NCI-H1694 (cell line): ENCODE measurements at regions not wholly inside any gene's neighbourhood (a gene's known extent, or its start where the extent isn't known, plus 50 kb on each side); places are given as distances from the start of the nearest gene placed in this dataset.
"Not testable (repeated sequence)": the region's sequence is repeated elsewhere in the genome, so short reads cannot be mapped to it uniquely, and the experiment has no call there.

Source experiments
- DNase-seq: peaks from one replicate; lab custom pipeline; 2025; lab: John Stamatoyannopoulos, UW

GRCh38 chr3:17836092-17836491, 93.7 kb upstream of the TBC1D5 start:
- no peak for DNase-seq

DNA sequence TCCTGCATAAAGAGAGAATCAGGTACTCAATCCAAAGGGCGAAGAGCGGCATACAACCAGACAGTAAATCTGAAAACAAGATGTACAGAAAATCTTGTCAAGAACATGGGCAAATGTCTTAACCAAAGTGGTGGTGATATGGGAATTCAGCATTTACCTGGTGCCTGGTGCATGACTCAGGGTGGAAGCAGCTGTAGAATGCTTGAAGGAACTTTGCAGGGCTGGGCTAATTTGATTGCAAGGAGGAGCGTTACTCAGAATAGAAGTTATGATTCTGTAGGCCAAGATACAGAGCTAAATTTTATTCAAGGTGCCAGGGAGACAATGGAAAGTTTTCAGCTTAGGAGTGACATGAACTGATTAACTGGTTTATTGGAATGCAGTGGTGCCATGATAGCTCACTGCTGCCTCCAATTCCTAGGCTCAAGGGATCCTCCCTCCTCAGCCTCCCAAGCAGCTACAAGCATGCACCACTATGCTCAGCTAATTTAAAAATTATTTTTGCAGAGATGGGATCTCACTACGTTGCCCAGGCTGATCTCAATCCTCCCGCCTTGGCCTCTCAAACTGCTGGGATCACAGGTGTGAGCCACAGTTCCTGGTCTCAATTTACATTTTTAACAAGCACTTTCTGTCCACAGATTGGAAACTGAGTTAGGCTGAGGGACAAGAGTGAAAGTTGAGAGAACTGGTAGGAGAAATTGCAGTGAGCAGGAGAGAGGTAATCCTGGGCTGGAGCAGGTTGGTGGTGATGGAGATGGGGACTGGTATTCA, 91.5 kb upstream of the TBC1D5 start:
- DNase-seq = no peak

- no peak for DNase-seq
Measured at GRCh38 chr3:17832016-17832415, 89.6 kb upstream of the TBC1D5 start.

GRCh38 chr3:17831366-17831765, 88.9 kb upstream of the TBC1D5 start:
- no peak for DNase-seq

DNA sequence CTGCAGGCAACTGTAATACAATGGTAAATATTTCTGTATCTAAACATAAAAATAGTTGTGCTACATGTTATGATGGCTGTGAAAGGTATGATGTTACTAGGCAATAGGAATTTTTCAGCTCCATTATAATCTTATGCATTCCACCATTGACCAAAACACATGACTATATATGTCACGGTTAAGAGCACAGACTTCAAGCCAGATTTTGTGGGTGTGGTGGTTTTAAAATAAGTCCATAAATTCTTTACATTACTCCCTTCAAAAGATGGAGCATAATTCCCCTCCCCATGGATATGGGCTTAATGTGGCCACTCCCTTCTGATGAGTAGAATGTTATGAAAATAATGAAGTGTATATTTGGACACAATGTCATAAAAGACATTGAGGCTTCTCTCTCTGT, 88.4 kb upstream of the TBC1D5 start:
- DNase-seq = no peak

GRCh38 chr3:17828388-17828787, 86.0 kb upstream of the TBC1D5 start:
- DNase-seq = no peak

GRCh38 chr3:17825298-17825697, 82.9 kb upstream of the TBC1D5 start:
- no peak for DNase-seq

DNA sequence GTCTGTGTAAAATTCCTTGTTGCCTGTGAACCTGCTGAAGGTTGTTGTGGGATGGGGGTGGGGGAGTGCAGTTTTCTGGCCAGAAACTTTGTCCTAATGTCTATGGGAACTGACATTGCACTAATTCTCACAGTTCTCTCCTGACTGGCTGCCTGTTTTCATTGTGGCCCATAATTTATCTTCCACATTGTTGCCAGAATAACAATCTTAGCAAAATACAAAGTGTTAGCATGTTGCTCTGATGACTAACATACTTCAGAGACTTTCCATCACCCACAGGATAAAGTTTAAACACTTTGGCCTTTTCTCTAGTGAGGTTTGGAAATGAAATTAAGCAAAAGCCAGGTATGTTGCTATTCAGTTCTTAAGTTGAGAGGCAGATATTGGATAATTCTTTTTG, 81.4 kb upstream of the TBC1D5 start:
- DNase-seq = no peak

DNA sequence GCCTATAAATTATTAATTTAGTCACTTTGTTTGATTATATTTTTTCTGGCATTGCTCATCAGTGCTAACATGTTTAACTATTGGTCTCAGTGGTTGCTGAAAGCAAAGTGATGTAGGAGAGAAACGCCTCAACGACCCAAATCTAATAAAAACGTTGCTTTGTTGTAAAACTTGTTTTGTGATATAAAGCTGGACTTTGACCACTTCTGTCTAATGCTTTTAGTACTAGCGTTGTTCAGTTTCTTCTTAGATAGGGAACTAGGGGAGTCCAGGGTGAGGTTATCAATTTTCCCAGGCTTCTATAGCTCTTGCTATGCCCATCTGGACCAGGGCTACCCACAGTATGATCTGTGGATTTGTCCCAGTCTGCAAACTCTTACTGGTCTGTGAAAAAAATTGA, 80.6 kb upstream of the TBC1D5 start:
- no peak for DNase-seq

GRCh38 chr3:17820704-17821103, 78.3 kb upstream of the TBC1D5 start:
- no peak for DNase-seq

DNA sequence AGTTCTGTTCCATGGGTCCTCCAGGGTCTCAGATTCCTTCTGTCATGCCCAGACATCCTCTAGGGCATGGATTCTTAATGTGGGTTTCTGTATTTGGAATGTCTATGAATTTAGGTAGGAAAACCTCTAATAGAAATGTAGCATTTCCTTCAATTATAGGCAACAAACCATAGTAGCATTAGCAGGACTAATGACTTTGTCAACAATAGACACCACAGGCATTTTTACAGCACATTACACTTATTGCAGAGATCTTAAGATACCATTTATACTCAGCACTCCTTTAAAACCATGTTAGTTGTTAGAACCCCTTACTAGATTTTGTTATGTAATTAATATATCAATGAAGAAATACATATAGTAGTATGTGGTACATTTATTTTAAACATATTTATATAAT, 77.8 kb upstream of the TBC1D5 start:
- DNase-seq = no peak

GRCh38 chr3:17817973-17818372, 75.5 kb upstream of the TBC1D5 start:
- DNase-seq = not testable (repeated sequence)

DNA sequence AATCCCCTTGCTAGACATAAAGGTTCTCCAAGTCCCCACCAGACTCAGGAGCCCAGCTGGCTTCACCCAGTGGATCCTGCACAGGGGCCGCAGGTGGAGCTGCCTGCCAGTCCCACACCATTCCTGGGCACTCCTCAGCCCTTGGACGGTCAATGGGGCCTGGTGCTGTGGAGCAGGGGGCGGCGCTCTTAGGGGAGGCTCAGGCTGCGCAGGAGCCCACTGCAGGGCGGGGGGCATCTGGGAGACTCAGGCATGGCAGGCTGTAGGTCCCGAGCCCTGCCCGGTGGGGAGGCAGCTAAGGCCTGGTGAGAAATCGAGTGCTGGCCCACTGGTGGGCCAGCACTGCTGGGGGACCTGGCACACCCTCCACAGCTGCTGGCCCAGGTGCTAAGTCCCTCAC, 75.1 kb upstream of the TBC1D5 start:
- no peak for DNase-seq

- not testable (repeated sequence) for DNase-seq
Measured at GRCh38 chr3:17816839-17817238, 74.4 kb upstream of the TBC1D5 start.

DNA sequence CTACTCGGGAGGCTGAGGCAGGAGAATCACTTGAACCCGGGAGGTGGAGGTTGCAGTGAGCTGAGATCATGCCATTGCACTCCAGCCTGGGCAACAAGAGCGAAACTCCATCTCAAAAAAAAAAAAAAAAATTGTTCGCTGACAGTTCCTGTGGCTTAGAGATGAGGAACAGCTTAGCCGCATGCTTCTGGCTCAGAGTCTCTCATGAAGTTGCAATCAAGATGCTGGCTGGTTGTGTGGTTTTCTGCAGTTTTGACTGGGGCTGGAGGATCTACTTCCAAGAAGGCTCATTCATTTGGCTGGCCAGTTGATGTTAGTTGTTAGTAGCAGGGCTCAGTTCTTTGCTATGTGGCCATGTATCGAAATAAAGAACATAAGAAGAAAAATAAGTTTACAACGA, 69.9 kb upstream of the TBC1D5 start:
- DNase-seq = not testable (repeated sequence)

- no peak for DNase-seq
Measured at GRCh38 chr3:17811646-17812045, 69.2 kb upstream of the TBC1D5 start.

DNA sequence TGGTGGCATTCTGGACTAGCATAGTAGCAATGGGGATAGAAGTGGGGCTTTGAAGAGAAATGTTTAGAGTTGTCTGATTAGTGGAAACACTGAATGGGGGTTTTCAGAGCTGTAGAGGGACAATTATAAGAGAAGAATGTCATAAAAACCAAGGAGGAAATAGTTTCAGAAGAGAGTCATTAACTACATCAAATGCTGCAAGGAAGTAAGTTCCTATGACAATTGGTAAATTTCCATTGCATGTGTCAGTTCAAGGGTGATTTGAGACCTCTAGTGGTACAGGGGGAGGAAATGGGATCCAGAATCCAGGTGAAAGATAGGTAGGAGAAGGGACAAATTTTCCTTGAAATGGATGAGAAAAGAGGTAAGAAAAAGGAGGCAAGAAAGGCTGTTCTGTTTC, 68.3 kb upstream of the TBC1D5 start:
- DNase-seq = no peak

DNA sequence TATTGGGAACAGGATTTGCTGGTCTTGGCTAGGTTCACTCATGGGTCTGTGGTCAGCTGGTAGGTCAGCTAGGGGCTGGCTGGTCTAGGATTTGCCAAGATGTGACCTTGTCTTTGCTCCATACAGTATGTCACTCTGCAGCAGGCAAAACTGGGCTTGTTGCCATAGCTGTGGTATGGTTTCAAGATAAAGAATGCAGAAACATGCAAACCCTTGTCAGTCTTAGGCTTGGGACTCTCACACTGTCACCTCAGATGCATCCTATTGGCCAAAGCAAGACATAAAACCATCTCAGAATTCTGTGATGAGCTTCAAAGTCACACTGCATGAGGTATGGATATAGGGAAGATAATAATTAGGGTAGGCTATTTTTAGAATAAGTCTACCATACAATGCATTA, 66.6 kb upstream of the TBC1D5 start:
- no peak for DNase-seq

- DNase-seq = no peak
Measured at GRCh38 chr3:17806876-17807275, 64.4 kb upstream of the TBC1D5 start.

DNA sequence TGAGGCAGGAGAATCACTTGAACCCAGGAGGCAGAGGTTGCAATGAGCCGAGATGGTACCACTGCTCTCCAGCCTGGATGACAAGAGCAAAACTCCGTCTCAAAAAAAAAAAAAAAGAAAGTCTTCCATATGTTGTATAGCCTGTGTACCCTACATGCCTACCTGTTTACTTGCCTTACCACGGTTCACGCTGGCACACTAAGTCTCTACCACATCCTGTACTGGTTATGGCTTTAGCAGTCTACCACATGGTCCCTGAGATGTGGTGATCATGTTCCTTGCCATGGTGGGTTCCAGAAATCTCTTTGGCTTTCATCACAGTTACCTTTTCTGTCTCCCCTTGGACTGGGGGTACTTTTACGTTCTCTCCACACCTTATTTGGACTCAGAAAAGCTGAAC, 63.8 kb upstream of the TBC1D5 start:
- no peak for DNase-seq

DNA sequence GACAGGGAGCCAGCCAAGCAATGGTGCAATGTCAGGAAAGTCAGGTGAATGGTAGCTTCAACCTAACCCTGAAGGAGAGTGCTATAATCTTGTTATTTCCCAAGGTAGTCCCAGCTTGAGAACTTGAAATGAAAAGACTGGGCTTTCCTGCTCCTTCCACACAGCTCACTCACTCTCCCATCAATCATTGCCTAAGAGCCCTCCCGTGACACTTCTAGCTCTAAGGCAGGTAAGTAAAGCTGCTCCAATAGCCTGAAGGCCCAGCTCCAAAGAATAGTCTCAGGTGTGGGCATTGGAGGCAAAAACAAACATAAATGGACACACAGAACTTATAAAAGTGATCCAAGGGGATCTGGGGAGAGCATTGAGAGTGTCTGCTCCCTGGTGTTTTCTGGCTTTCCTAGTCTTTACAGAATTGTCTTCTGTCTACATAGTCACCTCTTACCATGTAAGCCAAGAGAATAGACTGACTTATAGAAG, 63.1 kb upstream of the TBC1D5 start:
- no peak for DNase-seq

DNA sequence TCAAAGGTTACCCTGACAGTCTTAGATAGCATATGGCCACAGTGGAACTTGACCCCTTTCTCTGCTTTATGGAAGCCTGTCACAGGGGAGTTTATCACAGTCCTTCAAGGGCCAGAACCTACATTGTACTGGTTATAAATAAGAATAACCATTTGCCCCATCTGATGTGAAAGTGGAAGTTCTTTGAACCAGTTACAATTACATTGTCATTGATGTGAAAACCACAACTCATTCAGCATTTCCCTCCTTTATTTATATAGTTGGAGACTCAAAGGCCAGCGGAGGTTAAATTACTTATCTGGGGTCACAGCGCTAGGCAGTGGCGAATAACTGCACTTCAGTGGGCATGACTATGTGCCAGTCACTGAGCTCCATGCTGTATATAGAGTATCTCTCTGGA, 60.5 kb upstream of the TBC1D5 start:
- DNase-seq = no peak

DNA sequence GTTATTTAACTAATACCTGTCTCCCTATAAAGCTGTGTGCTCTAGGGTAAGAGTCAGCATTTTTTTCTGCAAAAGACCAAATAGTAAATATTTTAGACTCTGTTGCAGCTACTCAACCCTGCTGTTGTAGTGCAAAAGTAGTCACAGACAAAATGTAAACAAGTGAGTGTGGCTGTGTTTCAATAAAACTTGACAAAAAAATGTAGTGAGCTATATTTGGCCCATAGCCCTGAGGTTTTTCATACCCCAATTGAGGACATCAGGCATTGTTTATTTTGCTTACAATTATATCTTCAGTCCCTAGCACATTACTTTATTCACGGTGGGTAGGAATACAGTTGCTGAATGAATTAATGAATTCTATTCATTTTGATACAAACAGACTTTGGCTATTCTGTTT, 58.7 kb upstream of the TBC1D5 start:
- no peak for DNase-seq

GRCh38 chr3:17800232-17800631, 57.8 kb upstream of the TBC1D5 start:
- DNase-seq = no peak
